GM19395 (cell line): ENCODE measurements at regions not wholly inside any gene's neighbourhood (a gene's known extent, or its start where the extent isn't known, plus 50 kb on each side); places are given as distances from the start of the nearest gene placed in this dataset.

Experiments used
- ATAC-seq: cut with Tn5 transposase; IDR thresholded peaks from one replicate; pipeline ENCODE4 v1.9.1; 2021; ENCODE audit warnings: mild to moderate bottlenecking, moderate library complexity; ENCODE audit not compliant: unreplicated experiment

DNA sequence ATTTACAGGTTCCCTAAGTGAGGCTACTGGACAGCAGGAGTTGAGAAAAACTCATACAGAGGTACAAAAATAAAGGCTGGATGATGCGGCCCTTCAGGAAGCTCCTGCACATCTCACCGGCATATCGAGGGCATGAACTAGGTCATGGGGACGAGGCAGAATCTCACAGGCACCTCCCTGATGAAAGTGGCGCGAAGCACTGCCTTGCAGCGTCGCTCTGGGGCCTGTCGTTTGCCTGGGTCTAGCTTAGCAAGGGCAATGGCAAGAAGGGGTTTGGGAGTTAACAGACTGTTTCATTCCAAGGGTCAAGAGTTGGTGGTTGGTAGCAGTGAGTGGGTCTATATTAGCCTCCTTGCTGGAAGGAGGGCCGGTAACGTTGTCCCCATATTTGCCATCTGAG is 103.5 kb upstream of the IRF2BP2 start:
- ATAC-seq: no peak

DNA sequence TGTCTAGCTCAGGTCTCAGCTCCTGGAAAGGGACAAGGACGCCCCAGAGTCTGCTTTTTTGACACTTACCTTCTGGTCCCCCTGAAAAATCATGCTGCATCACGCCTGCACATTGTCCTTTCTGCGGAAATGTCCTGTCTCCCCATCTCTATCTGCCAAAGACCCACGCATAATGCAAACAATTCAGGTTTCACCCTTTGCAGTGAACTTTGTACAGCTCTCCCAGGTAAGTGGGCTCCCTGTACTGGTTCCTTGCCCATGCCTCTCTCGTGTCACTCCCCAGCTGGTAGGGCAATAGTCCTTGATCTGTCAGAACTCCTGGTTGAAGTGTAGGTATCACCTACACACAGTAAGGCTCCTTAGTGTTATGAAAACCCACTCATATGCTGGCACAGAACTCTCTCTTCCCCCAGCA is 102.9 kb upstream of the IRF2BP2 start:
- no peak for ATAC-seq

DNA sequence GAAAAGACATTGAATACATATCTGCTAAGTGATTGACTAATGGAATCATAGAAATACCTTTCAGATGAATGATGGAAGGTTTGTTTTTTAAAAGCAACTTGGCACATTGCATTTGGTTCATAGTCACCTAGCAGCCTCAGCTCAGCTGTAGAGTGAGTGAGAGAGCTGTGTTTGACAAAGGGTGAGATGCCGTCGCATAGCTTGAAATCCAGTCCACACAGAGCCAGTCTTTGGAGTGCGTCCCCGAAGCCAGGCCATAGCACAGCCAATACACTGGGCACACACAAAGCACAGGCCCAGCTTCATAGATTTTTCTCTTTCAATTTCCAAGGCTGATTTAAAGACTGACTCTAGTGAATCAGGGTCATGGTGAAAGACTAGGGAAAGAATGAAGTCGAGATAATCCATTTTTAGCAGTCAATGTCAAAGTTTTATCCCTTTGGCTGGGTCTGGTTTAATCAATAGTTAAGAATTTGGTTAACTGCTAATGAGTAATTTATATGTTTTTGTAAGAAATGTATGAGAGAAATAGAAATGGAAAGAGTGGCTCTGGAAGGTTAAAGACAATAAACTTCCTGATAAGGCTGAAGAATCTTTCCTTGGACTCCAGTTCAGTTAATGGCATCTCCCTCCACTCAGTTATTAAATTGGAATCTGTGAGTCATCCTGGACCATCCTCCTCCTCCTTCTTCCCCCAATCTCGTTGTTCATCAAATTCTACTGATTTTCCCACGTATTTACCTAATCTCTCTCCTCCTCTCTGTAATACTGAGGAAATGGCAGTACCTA is 101.2 kb upstream of the IRF2BP2 start:
- ATAC-seq: no peak

DNA sequence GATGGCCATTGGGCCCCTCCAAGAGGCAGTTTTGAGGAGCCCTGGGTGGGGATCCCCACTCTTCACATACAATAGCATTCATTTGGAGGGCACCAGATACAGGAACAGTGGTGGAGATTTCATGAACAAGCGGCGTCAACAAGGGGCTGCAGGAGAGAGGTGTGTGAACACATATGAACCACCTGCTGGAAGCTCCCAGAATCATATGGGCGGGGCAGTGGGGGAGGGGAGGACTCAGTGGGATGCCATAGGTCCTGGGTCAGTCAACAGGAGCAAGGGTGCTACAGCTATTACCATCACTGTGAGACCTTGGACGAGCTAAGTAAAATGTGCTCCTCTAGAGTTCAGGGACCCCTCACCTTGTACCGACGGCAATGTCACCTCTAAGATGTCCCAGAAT is 100.4 kb upstream of the IRF2BP2 start:
- no peak for ATAC-seq

DNA sequence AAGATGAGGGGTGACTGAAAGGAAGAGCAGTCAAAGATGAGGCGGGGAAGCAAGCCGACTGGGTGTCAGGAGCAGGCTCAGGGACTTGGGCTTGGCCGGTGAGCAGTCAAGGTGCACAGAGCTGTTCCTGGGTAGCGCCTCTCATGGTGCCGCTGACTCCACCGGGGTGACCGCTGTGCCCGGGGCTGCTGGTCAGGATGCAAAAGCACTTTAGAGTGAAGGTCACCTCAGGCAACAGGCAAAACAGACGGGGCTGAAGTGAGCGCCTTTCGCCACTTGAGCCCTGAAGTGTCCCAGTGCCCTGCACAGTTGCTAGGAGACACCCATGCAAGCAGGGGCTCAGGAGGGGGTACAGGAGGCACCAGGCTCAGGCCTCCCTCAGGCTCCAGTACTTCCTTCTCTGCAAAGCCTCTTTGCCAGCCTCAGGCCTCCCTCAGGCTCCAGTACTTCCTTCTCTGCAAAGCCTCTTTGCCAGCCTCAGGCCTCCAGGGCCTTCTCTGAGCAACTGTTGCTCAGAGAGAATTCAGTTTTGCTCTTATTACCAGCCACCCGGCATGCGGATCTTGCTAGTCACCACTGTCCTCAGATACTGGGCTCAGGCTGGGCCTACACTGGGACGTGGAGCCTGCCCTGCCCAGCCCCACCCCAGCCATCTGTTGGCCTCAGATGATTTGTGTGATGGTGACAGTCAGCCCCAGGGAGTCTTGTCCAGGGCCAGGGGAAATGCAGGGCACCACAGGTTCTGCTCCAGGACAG is 99.7 kb upstream of the IRF2BP2 start:
- no peak for ATAC-seq

DNA sequence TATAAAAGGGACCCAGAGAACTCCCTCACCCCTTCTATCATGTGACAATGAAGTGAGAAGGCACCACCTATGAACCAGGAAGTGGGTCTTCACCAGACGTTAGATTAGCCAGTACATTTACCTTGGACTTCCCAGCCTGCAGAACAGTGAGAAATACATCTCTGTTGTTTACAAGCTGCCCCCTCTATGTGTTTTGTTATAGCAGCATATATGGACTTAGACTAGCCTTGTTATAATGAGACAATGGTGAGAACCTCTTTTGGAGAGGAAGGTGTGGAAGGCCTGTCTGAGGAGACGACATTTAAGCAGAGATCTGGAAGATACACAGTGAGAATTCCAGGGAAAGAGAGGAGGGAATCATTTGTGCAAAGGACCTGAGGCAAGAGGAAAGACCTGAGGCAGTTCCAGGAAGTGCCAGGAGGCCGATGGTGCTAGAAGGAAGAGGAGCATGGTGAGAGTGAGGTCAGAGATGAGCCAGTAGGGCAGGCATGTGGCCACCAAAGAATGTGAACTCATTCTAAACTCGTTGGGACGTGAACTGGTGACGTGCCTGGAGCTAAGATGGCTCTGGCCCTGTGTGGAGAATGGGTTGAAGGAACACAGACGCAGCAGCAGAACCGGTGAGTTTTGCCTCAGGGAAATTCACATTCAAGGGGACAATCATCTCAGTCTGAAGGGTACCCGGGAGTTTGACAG is 98.9 kb upstream of the IRF2BP2 start:
- ATAC-seq: no peak

DNA sequence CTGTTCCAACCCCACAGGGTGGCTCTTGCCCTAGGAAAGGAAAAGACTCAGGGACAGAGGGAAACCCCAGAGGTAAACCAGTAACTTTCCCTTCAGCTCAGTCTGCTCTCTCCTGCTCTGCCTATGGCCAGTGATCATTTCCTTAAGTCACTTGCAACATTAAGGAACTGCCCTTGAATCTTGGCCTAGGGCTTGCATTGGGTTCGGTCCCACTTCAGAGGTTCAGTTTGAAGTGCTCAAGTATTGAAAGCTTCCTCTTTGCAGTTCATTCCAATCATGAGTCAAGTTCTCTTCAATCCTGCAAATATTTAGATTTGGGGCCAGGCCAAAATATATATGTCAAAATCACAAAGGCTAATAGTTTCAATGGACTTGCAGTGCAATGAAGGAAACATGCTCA is 97.7 kb upstream of the IRF2BP2 start:
- ATAC-seq: no peak

DNA sequence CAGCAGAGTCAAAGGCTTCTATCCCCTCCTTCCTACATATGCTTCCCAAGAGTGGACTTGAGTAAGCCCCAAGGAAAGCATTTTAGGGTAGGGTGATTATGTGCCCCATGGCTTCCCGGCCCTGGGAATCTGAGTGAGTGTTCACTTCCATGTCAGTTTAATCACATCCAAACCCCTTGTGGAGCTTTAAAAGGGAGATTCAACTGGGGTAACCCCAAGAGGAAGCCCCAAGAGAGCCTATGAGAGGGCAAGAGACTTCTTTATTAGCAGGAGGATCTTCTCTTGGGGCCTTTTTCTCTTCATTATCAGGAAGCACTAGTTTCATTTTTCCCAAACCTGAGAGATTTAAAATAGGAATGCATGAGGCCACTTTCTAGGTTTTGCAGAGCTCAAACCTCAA is 97.0 kb upstream of the IRF2BP2 start:
- no peak for ATAC-seq

DNA sequence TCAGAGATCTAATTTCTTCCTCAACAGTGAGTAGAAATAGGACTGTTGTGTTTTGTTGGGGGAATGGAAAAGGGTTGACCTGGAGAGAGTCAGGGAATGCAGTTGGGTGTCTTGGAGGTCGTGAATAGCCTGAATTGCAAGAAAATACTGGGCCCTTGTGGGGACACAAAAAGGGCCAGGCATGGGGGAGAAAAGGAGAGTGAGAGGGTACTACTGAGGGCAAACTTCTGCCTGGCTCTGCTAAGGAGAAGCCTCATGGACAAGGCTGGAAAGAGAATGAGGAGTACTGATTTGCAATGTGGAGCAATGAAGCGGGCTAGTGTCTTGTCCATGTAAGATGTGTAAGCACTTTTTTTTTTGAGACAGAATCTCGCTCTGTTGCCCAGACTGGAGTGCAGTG is 96.2 kb upstream of the IRF2BP2 start:
- ATAC-seq: no peak

DNA sequence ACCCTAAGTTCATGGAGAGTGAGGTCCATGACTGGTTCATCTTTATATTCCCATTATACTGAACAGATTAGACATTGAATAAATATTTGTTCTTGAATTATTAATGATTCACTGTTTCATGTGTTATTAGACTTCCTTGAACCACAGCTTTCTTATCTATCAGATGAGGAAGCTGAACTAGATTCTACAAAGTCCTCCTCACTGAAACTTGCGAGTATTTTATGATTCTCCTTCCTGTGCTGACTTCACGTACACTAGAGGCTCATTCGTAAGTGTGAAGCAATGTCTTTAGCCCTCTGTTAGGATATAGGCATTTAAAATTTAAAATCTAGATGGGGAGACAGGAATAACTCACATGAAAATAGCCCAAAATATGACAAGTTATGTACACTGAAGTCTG is 95.6 kb upstream of the IRF2BP2 start:
- no peak for ATAC-seq

DNA sequence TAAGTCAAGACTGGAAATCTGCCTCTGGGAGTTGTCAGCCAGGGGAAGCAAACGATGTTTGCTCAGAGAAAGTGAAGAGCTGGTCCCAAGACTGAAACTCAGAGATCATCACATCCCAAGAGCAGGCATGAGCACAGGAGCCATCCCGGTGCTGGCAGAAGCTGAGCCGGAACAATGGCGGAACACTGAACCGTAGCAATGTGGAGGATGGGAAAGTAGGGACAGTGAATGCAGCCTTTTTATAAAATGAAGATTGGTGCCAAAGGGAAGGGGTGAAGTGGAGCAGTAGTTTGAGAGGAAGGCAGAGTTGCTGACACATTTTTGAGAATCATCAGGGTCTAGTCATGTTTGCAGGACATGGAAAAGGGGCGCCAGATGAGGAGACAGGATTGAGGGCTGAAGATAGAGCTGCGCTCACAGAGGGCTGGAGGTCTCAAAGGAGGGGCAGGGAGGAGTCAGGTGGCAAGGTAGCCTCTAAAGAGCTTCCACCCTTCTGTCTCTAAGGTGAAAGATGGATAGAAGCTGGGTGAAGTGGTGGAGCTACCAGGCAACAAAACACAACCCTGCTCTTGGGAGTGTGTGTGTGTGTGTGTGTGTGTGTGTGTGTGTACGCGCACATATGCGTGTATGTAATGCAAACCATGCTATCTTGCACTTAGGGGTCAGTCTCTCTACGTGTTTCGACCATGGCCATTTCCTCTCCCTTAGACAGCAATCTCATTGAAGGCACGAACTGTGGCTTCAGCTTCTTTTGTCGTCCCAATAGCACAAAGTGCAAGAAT is 94.3 kb upstream of the IRF2BP2 start:
- ATAC-seq: no peak

DNA sequence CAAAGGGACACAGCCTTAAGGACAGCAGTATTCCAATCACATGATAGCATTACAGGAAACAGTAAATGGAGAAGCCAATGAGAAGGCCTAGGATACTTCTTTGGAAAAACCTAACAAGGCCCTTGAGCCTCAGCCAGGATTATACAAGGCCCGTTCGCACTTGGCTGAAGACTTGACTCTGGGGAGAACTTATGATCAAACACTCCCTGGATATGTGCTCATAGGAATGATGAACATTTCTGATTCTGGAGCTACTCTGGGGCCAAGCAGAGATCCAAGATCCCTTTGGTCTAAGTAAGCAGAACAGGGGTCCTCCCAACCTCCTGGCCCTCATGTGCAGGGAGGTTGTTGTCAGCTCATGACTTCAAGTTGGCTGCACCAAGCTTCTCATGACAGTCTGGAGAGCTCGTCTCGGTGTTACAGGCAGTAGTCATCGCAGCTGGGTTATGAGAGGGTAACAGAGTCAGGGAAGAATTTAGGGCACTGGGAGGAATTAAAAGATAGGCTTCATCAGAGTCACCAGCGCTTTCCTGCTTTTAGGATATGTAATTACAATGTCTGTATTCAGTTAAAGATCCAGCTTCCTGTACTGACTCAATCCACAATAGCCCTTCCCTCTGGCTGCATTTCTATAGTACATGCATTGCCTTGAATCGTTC is 92.5 kb upstream of the IRF2BP2 start:
- ATAC-seq: no peak

DNA sequence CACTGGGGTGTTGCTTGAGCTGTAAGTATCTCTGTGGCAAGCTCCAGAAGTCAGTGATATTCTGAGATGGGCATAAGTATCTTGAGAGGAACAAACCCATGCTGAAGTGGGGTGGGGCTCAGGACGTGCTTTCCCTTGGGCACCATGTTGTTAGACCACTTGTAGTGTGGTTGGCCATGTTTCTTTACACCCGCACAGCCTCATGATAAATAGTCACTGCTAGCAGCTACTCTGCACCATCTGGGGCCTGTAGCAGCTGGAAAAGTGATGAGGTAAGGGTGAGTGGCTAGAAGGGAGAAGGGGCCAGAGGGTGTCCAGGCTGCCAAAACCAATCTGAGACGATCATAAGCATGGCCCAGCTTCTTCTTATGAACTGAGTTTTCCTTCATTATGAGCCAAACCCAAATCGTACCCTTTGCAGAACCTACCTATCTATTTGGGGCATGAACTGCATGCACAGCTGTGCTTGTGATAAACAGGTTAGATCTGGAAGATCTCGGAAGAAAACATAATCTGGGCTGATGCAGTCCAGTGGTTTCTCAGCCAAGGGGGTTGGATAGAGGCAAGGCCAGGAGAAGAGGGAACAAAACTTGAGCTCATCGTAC is 91.9 kb upstream of the IRF2BP2 start:
- no peak for ATAC-seq

DNA sequence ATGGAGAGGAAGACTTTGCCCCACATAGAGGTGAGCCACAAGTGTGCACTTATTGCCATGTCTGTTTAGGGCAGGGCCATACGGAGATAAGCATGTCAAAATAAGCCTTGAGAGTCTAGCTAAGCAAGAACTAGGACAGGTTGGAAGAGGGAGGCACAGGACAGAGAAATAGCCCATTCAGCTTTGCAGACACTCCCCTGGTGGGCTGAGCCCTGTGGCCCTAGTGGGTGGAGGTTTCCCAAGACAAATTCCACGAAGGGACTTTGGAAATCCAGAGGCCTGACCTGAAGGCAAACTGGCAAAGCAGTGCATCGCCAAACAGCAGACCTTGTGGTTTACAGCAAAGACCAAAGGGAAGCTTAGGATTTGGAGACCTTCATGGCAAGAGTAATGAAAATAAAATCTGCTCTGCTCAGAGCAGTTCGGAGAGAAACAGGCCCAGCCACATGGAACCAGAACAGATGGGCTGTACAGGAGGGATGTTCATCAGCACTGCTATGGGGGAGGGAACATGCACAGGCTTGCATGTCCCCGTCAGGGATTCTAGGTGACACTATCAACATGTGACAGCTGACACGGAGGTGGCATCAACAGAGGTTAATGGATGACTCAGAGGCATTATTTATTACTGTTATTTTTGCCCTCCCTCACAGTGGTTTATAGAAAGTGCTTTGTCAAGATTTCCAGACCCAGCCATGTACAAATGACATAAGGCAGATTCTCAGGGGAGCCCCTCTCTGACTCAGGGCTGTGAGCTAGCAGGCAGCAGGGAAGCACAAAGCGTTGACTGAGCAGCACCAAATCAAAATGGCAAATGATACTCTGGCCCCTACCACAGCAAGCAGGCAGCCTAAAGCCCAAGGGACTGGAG is 90.1 kb upstream of the IRF2BP2 start:
- ATAC-seq: peak; percentile 70

DNA sequence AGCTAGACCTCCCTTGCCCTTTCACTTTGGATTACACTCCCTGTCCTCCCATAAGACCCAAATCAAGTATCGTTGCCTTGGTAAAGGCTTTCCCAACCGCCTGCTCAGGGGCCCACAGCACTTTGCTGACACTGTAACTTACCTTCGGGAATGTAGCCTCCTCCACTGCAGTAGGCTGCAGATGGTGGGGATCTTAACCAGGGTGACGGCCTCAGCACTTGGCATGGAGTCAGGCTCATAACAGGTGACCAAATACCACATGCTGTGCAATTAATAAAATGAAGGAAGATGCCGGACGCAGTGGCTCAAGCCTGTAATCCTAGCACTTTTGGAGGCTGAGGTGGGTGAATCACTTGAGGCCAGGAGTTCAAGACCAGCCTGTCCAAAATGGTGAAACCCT is 88.7 kb upstream of the IRF2BP2 start:
- no peak for ATAC-seq

DNA sequence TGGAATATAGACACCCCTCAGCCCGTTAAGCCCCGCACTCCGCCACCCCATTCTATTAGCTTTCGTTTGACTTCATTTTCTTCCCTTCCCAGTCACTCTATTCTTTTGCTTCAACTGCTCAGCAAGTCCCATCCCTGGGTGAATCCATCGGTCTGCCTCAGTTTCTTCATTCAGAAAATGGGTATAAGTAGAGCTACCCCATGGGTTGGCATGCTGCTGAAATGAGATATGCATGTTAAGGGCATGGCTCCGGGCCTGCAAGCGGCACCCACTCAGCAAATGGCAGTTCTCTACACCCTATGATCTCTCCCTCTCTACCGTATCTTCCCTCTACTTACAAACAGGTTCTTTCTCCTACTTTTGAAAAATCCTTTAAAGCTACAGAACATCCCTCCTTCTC is 87.8 kb upstream of the IRF2BP2 start:
- no peak for ATAC-seq

DNA sequence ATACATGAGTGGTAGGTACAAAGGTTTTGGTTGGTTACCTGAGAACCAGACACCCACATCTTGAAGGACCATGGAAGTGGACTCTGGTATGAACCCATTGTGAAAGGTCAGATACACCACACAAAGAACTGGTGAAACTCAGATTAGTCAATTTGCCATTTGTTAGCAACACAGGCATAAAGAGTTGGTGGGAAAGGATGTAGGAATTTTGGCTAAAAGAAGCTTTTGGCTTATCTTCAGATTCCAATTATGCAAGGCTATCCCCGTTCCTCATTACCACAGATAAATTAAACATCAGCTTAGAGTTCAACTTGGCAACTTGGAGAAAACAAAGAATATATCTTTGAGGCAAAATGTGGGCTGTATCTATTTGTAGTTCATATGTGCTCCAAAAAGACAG is 87.0 kb upstream of the IRF2BP2 start:
- peak; percentile 7 for ATAC-seq

DNA sequence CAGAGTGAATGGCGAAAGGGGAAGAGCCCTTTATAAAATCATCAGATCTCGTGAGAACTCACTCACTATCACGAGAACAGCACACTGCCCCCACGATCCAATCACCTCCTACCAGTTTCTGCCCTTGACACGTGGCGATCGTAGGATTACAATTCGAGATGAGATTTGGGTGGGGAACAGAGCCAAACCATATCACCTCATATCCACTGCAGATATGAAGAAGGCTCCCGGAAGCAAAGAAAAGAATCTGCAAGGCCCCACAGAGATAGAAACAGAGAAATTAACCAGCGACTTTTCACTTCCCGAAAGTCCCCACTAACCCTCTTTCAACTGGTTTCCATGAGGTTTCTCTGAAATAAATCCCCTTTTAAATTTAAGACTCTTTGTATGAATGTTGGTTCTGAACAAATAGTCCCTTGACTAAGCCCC is 86.2 kb upstream of the IRF2BP2 start:
- ATAC-seq: peak; percentile 62

DNA sequence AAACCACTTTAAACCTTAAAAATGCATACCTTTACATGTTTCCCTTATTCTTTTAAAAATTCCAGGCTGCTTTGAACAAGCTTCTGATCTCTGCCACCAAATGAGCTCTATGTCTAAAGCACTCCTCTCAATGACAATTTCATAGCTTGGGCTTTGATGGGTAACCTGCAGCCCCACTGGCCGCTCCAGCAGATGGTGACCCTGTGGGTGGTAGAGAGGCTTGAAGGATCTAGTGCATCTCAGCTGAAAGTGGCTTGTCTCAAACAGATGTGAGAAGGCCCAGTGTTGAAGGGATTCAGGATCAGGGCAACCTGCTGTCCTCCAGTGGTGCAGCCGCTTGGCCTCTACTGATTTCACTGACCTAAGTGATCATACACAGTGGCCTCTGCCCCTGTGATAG is 84.7 kb upstream of the IRF2BP2 start:
- ATAC-seq: no peak
